ENCODE measurements at regions not wholly inside any gene's neighbourhood (a gene's known extent, or its start where the extent isn't known, plus 50 kb on each side); places are given as distances from the start of the nearest gene placed in this dataset.

DNA sequence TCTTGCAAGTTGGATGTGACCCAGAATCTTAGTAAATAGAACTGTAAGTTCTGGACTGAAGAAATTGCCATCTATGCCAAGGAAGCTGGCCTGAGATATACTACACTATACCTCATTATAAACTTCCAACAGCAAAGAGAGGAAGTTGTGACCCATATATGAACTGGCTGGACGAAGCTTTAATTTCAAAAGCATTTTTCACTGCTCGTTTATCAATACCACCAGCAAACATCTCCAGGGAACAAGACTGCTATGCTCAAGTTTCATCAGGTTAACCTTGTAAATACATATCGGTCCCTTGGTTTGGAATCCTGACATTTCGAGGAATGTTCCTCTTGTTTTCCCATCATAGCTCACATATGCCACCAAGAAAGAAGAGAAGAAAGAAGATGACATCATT is 334.5 kb upstream of the IGFBP7 start:
- Histone ChIP-seq H3K27ac (ENCODE audit: low read length) (no peak overlapping the region), H3K4me1 (ENCODE audit: control insufficient read depth, insufficient read depth, low read length) (no peaks in the 10 kb centered on the region), H3K36me3 (ENCODE audit: control insufficient read depth, insufficient read depth, low read length) (no peaks in the 10 kb centered on the region), H3K4me3 (ENCODE audit: low read depth in 2 of 2, low read length in 2 of 2) (no peak overlapping the region), H3K27me3 (ENCODE audit: control insufficient read depth, insufficient read depth, low read length) (no peaks in the 10 kb centered on the region), H3K9me3 (ENCODE audit: control insufficient read depth, insufficient read depth, low read depth, low read length) (no peaks in the 10 kb centered on the region)
- intact Hi-C loops (cut with micrococcal nuclease; ENCODE audit: unreplicated experiment) (no loop called here), in situ Hi-C loops (cut with HindIII; ENCODE audit: low pct_unique_long_range_greater_than_20kb, low sequenced_read_pairs) (no loop called here)
- ATAC-seq = no peak
- no peak for DNase-seq (ENCODE audit: low read depth, low spot score)
- BruUV-seq (replicated peaks) = no TSS peak
- CTCF ChIA-PET = no interaction called here
- TF ChIP-seq, protein P1, sequence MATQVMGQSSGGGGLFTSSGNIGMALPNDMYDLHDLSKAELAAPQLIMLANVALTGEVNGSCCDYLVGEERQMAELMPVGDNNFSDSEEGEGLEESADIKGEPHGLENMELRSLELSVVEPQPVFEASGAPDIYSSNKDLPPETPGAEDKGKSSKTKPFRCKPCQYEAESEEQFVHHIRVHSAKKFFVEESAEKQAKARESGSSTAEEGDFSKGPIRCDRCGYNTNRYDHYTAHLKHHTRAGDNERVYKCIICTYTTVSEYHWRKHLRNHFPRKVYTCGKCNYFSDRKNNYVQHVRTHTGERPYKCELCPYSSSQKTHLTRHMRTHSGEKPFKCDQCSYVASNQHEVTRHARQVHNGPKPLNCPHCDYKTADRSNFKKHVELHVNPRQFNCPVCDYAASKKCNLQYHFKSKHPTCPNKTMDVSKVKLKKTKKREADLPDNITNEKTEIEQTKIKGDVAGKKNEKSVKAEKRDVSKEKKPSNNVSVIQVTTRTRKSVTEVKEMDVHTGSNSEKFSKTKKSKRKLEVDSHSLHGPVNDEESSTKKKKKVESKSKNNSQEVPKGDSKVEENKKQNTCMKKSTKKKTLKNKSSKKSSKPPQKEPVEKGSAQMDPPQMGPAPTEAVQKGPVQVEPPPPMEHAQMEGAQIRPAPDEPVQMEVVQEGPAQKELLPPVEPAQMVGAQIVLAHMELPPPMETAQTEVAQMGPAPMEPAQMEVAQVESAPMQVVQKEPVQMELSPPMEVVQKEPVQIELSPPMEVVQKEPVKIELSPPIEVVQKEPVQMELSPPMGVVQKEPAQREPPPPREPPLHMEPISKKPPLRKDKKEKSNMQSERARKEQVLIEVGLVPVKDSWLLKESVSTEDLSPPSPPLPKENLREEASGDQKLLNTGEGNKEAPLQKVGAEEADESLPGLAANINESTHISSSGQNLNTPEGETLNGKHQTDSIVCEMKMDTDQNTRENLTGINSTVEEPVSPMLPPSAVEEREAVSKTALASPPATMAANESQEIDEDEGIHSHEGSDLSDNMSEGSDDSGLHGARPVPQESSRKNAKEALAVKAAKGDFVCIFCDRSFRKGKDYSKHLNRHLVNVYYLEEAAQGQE (IDR thresholded peaks at IDR 0.05; ENCODE audit: insufficient read depth in 1 of 2, low read depth in 2 of 2, low read length in 1 of 2) = no peak
- TF ChIP-seq SIN3A (IDR thresholded peaks at IDR 0.05; ENCODE audit: borderline replicate concordance, insufficient read depth, low read depth, low read length) = no peak
- TF ChIP-seq TCF7L2 (IDR thresholded peaks at IDR 0.05; ENCODE audit: low read depth, low read length) = no peak
- TF ChIP-seq, protein P2, sequence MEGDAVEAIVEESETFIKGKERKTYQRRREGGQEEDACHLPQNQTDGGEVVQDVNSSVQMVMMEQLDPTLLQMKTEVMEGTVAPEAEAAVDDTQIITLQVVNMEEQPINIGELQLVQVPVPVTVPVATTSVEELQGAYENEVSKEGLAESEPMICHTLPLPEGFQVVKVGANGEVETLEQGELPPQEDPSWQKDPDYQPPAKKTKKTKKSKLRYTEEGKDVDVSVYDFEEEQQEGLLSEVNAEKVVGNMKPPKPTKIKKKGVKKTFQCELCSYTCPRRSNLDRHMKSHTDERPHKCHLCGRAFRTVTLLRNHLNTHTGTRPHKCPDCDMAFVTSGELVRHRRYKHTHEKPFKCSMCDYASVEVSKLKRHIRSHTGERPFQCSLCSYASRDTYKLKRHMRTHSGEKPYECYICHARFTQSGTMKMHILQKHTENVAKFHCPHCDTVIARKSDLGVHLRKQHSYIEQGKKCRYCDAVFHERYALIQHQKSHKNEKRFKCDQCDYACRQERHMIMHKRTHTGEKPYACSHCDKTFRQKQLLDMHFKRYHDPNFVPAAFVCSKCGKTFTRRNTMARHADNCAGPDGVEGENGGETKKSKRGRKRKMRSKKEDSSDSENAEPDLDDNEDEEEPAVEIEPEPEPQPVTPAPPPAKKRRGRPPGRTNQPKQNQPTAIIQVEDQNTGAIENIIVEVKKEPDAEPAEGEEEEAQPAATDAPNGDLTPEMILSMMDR (IDR thresholded peaks at IDR 0.05) = no peak
- no peak for TF ChIP-seq POLR2AphosphoS5 (IDR thresholded peaks at IDR 0.05; ENCODE audit: low read depth, low read length)
- POLR2A ChIA-PET = no interaction called here

DNA sequence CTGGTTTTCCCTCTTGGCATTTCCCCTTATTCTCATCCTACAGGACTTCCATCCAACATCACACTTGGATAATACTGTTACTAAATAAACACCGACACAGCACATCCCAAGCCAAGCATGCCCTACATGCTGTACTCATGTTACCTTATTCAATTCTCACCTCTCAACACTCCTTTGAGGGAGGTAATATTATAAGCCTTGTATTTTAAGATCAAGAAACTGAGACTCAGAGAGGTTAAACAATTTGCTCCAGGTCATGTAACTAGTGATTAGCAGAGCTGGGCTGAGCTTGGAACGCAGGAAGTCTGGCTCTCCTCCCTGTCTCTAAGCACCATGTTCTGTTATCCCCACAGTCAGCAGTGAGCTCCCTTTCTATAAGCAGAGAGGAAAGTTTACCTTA is 333.6 kb upstream of the IGFBP7 start:
- no peaks in the 10 kb centered on the region for H3K27me3 ChIP-seq (ENCODE audit: control insufficient read depth, insufficient read depth, low read length)
- no peak for TF ChIP-seq SIN3A (IDR thresholded peaks at IDR 0.05; ENCODE audit: borderline replicate concordance, insufficient read depth, low read depth, low read length)
- TF ChIP-seq, protein P2 (IDR thresholded peaks at IDR 0.05) = no peak
- no peak for TF ChIP-seq TCF7L2 (IDR thresholded peaks at IDR 0.05; ENCODE audit: low read depth, low read length)
- TF ChIP-seq, protein P1 (IDR thresholded peaks at IDR 0.05; ENCODE audit: insufficient read depth in 1 of 2, low read depth in 2 of 2, low read length in 1 of 2) = no peak
- in situ Hi-C loops (cut with HindIII; ENCODE audit: low pct_unique_long_range_greater_than_20kb, low sequenced_read_pairs) (no loop called here), intact Hi-C loops (cut with micrococcal nuclease; ENCODE audit: unreplicated experiment) (no loop called here)
- no peak overlapping the region for H3K27ac ChIP-seq (ENCODE audit: low read length)
- H3K4me3 ChIP-seq (ENCODE audit: low read depth in 2 of 2, low read length in 2 of 2) = no peak overlapping the region
- ChIA-PET POLR2A (no interaction called here), CTCF (no interaction called here)
- H3K9me3 ChIP-seq (ENCODE audit: control insufficient read depth, insufficient read depth, low read depth, low read length) = no peaks in the 10 kb centered on the region
- DNase-seq (ENCODE audit: low read depth, low spot score) (no peak), ATAC-seq (no peak)
- H3K4me1 ChIP-seq (ENCODE audit: control insufficient read depth, insufficient read depth, low read length) = no peaks in the 10 kb centered on the region
- no peaks in the 10 kb centered on the region for H3K36me3 ChIP-seq (ENCODE audit: control insufficient read depth, insufficient read depth, low read length)
- no TSS peak for BruUV-seq (replicated peaks)
